Caki2 (cell line): ENCODE measurements at regions not wholly inside any gene's neighbourhood (a gene's known extent, or its start where the extent isn't known, plus 50 kb on each side); places are given as distances from the start of the nearest gene placed in this dataset.
"Not testable (repeated sequence)": the region's sequence is repeated elsewhere in the genome, so short reads cannot be mapped to it uniquely, and the experiment has no call there.

Experiments used
- DNase-seq: peaks from one replicate; pipeline ENCODE4 v3.0.0-alpha.2; 2015; ENCODE audit warnings: low read depth
- in situ Hi-C: cut with HindIII; loops from 2 replicates; pipeline ENCODE4 v1.10.0; 2016; ENCODE audit warnings: low sequenced_read_pairs, low pct_unique_long_range_greater_than_20kb, mixed read lengths

- in situ Hi-C loops: no loop called here
- no peak for DNase-seq
These were observed 1666.7 kb upstream of the FLRT2 start for GRCh38 chr14:83863042-83863774.

- no peak for DNase-seq
- in situ Hi-C loops: no loop called here
These were observed 1665.8 kb upstream of the FLRT2 start for GRCh38 chr14:83864106-83864505.

GRCh38 chr14:83867566-83868225 is 1662.2 kb upstream of the FLRT2 start:
- no peak for DNase-seq
- in situ Hi-C loops: no loop called here

GRCh38 chr14:83870546-83871270 is 1659.2 kb upstream of the FLRT2 start:
- DNase-seq: no peak
- in situ Hi-C loops: no loop called here

GRCh38 chr14:83873669-83874068 is 1656.3 kb upstream of the FLRT2 start:
- no peak for DNase-seq
- in situ Hi-C loops: no loop called here

- in situ Hi-C loops: no loop called here
- DNase-seq: peak; percentile 0
These were observed 1655.3 kb upstream of the FLRT2 start for GRCh38 chr14:83874662-83875061.

GRCh38 chr14:83883732-83884131 is 1646.2 kb upstream of the FLRT2 start:
- in situ Hi-C loops: no loop called here

GRCh38 chr14:83885837-83886293 is 1644.1 kb upstream of the FLRT2 start:
- no peak for DNase-seq
- in situ Hi-C loops: no loop called here

More at GRCh38 chr14:83883732-83884131, 1646.2 kb upstream of the FLRT2 start:
- DNase-seq: no peak

- DNase-seq: no peak
- in situ Hi-C loops: no loop called here
These were observed 1642.1 kb upstream of the FLRT2 start for GRCh38 chr14:83887866-83888265.

GRCh38 chr14:83893447-83893846 is 1636.5 kb upstream of the FLRT2 start:
- in situ Hi-C loops: no loop called here
- DNase-seq: no peak

- DNase-seq: no peak
- in situ Hi-C loops: no loop called here
These were observed 1635.4 kb upstream of the FLRT2 start for GRCh38 chr14:83894568-83894967.

- in situ Hi-C loops: not testable (repeated sequence)
These were observed 1631.4 kb upstream of the FLRT2 start for GRCh38 chr14:83898558-83898957.

GRCh38 chr14:83899706-83900105 is 1630.2 kb upstream of the FLRT2 start:
- in situ Hi-C loops: no loop called here
- DNase-seq: no peak

More at GRCh38 chr14:83898558-83898957, 1631.4 kb upstream of the FLRT2 start:
- DNase-seq: not testable (repeated sequence)

GRCh38 chr14:83905157-83905556 is 1624.8 kb upstream of the FLRT2 start:
- no peak for DNase-seq
- in situ Hi-C loops: no loop called here

GRCh38 chr14:83908419-83908818 is 1621.5 kb upstream of the FLRT2 start:
- no peak for DNase-seq
- in situ Hi-C loops: no loop called here

- in situ Hi-C loops: no loop called here
- DNase-seq: no peak
These were observed 1620.4 kb upstream of the FLRT2 start for GRCh38 chr14:83909507-83909906.

GRCh38 chr14:83912032-83912642 is 1617.8 kb upstream of the FLRT2 start:
- in situ Hi-C loops: no loop called here
- no peak for DNase-seq

GRCh38 chr14:83913476-83913875 is 1616.5 kb upstream of the FLRT2 start:
- in situ Hi-C loops: no loop called here
- no peak for DNase-seq

GRCh38 chr14:83918546-83918945 is 1611.4 kb upstream of the FLRT2 start:
- DNase-seq: no peak
- in situ Hi-C loops: no loop called here
